SU-DHL-6 (cell line): ENCODE measurements at regions not wholly inside any gene's neighbourhood (a gene's known extent, or its start where the extent isn't known, plus 50 kb on each side); places are given as distances from the start of the nearest gene placed in this dataset.

ENCODE experiments used
- H2AFZ ChIP-seq: fragments of 200-600 bp; sonication (generic); 2 replicates; pipeline ENCODE4 v1.6.1; 2014; ENCODE audit warnings: low read depth, mild to moderate bottlenecking, moderate library complexity, mixed read lengths, antibody characterized with exemption, low read length; ENCODE audit not compliant: severe bottlenecking
- H3F3A ChIP-seq: fragments of 200-600 bp; shearing (Covaris generic); 2 replicates; pipeline ENCODE4 v1.6.0; 2016; ENCODE audit warnings: antibody characterized with exemption, mild to moderate bottlenecking; ENCODE audit not compliant: insufficient read depth
- H3K27ac ChIP-seq: fragments of 200-600 bp; sonication (generic); 2 replicates; pipeline ENCODE4 v1.5.1; 2016; ENCODE audit warnings: low read depth, mild to moderate bottlenecking, low read length, moderate library complexity, mixed read lengths
- H3K27me3 ChIP-seq: fragments of 200-600 bp; sonication (generic), shearing (Covaris generic); 2 replicates; pipeline ENCODE4 v1.6.0; 2014; ENCODE audit warnings: mild to moderate bottlenecking, low read length
- H3K36me3 ChIP-seq: fragments of 200-600 bp; sonication (generic); 2 replicates; pipeline ENCODE4 v1.6.1; 2014; ENCODE audit warnings: mild to moderate bottlenecking, low read length, mixed read lengths
- H3K4me2 ChIP-seq: fragments of 300-600, 200-600 bp; shearing (Covaris generic), sonication (generic); 2 replicates; pipeline ENCODE4 v1.6.0; 2014; ENCODE audit warnings: low read length, low read depth, mild to moderate bottlenecking; ENCODE audit not compliant: poor library complexity, severe bottlenecking
- H3K4me3 ChIP-seq: fragments of 200-600 bp; sonication (generic); 2 replicates; pipeline ENCODE4 v1.5.1; 2014; ENCODE audit warnings: antibody characterized with exemption, low read length, mild to moderate bottlenecking, mixed read lengths; ENCODE audit not compliant: insufficient read depth, poor library complexity, severe bottlenecking
- H3K79me2 ChIP-seq: fragments of 200-600 bp; sonication (generic); 2 replicates; pipeline ENCODE4 v1.6.1; 2014; ENCODE audit warnings: mild to moderate bottlenecking, low read length, moderate library complexity; ENCODE audit not compliant: insufficient read depth
- H3K9ac ChIP-seq: fragments of 200-600 bp; sonication (generic); 2 replicates; pipeline ENCODE4 v1.7.0; 2014; ENCODE audit warnings: mild to moderate bottlenecking, low read length
- H3K9me2 ChIP-seq: fragments of 200-600 bp; sonication (generic); replicated peaks from 2 replicates; pipeline ENCODE4 v1.6.1; 2014; ENCODE audit warnings: low read length; ENCODE audit not compliant: insufficient read depth
- H3K9me3 ChIP-seq: fragments of 200-600 bp; sonication (generic); 2 replicates; pipeline ENCODE4 v1.6.1; 2014; ENCODE audit warnings: low read length, mixed read lengths; ENCODE audit not compliant: insufficient read depth
- H4K20me1 ChIP-seq: fragments of 200-600 bp; sonication (generic); 2 replicates; pipeline ENCODE4 v1.6.1; 2014; ENCODE audit warnings: low read depth, mild to moderate bottlenecking, antibody characterized with exemption, low read length, moderate library complexity, mixed read lengths
- EZH2phosphoT487 ChIP-seq: fragments of 200-600 bp; sonication (generic), shearing (Covaris generic); conservative IDR thresholded peaks from 2 replicates; pipeline ENCODE4 v1.6.1; 2018; ENCODE audit warnings: mild to moderate bottlenecking, antibody characterized with exemption, low read length, moderate library complexity, mixed read lengths
- TF ChIP-seq, protein P1 (sequence below): fragments of 200-600 bp; sonication (generic); IDR thresholded peaks from one replicate; pipeline ENCODE4 v1.5.1; 2017; ENCODE audit warnings: antibody characterized with exemption, mild to moderate bottlenecking, low read length, moderate library complexity; ENCODE audit not compliant: insufficient read depth, poor library complexity, severe bottlenecking

DNA sequence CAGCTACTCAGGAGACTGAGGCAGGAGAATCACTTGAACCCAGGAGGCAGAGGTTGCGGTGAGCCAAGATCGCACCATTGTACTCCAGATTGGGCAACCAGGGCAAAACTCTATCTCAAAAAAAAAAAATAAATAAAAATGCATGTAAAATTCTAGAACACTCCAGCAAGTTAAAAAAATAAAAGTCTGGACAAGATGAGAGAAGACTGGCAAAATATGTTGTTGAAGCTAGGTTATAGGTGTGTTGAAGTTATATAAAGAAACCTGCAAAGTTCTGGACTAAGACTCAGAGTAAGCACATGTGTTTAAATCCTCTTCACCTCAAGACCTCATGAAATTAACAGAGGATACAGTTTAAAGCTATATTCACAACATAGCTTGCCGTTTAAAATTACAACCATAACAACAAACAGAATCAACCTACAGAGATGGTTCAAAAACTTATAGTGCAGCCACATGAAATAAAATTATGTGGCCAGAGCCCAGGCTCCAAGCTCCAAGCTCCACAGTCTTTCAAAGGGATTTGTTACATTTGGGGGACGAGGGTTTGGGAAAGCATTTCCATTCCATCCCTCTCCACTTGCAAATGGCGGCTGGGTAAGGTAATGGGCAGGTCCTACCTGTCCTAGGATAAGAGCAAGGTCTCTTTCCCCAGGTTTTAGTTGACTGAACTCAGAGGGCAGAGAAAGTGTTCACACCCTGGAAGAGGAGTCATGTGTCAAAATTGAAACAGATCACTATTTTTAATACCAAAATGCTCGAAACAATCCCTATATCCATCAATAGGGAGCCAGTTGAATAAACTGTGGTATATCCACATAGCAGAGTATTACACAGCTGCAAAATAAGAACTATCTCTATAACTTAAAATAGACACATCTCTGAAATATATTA is 59.9 kb upstream of the MYCN start:
- no peaks in the 10 kb centered on the region for H3K9me3 ChIP-seq
- no peaks in the 10 kb centered on the region for H3K36me3 ChIP-seq
- H3K27me3 ChIP-seq = no peaks in the 10 kb centered on the region
- H3K9me2 ChIP-seq = no peaks in the 10 kb centered on the region
- H3K9ac ChIP-seq = no peak overlapping the region
- H3K4me2 ChIP-seq = no peak overlapping the region
- no peak overlapping the region for H3K27ac ChIP-seq
- H3F3A ChIP-seq = no peaks in the 10 kb centered on the region
- H3K4me3 ChIP-seq = no peak overlapping the region
- no peak overlapping the region for H2AFZ ChIP-seq
- H4K20me1 ChIP-seq = no peaks in the 10 kb centered on the region
- H3K79me2 ChIP-seq = no peaks in the 10 kb centered on the region
- TF ChIP-seq EZH2phosphoT487 = no peak
- TF ChIP-seq, protein P1, sequence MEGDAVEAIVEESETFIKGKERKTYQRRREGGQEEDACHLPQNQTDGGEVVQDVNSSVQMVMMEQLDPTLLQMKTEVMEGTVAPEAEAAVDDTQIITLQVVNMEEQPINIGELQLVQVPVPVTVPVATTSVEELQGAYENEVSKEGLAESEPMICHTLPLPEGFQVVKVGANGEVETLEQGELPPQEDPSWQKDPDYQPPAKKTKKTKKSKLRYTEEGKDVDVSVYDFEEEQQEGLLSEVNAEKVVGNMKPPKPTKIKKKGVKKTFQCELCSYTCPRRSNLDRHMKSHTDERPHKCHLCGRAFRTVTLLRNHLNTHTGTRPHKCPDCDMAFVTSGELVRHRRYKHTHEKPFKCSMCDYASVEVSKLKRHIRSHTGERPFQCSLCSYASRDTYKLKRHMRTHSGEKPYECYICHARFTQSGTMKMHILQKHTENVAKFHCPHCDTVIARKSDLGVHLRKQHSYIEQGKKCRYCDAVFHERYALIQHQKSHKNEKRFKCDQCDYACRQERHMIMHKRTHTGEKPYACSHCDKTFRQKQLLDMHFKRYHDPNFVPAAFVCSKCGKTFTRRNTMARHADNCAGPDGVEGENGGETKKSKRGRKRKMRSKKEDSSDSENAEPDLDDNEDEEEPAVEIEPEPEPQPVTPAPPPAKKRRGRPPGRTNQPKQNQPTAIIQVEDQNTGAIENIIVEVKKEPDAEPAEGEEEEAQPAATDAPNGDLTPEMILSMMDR = no peak

DNA sequence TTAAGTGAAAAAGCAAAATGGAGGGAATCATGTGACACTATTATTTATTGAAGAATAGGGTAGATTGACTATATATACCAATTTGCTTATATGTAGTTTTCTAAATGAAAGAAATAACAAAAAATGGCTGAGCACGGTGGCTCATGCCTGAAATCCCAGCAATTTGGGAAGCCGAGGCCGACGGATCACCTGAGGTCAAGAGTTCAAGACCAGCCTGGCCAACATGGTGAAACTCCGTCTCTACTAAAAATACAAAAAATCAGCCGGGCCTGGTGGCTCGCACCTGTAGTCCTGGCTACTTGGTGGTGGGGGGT is 59.3 kb upstream of the MYCN start:
- H3K36me3 ChIP-seq = no peaks in the 10 kb centered on the region
- H3K27ac ChIP-seq = no peak overlapping the region
- no peak overlapping the region for H3K4me3 ChIP-seq
- no peak for TF ChIP-seq EZH2phosphoT487
- TF ChIP-seq, protein P1 = no peak
- H3K27me3 ChIP-seq = no peaks in the 10 kb centered on the region
- H3F3A ChIP-seq = no peaks in the 10 kb centered on the region
- no peak overlapping the region for H3K4me2 ChIP-seq
- no peak overlapping the region for H2AFZ ChIP-seq
- H3K9me3 ChIP-seq = no peaks in the 10 kb centered on the region
- no peaks in the 10 kb centered on the region for H4K20me1 ChIP-seq
- H3K9ac ChIP-seq = no peak overlapping the region
- H3K9me2 ChIP-seq = no peaks in the 10 kb centered on the region
- H3K79me2 ChIP-seq = no peaks in the 10 kb centered on the region

DNA sequence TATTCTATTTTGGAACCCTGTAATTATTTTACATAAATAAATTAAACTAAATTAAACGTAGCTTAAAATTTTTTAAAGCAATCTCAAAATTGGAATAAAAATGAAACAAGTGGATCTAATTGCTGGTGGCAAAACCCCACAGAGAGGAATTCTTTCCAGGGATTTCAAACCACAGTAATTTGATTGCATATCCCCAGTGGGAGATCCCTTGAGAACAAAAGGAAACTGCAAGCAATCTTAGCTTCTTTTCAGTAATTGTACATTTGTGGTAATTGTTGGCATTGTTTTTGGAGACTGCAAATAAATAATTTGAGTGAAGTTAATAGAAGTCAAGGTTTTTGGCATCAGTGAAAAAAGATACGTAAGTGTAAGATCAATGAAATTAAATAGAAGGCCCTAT is 58.7 kb upstream of the MYCN start:
- no peaks in the 10 kb centered on the region for H3K79me2 ChIP-seq
- H3F3A ChIP-seq = no peaks in the 10 kb centered on the region
- H3K27me3 ChIP-seq = no peaks in the 10 kb centered on the region
- no peak overlapping the region for H3K27ac ChIP-seq
- no peak overlapping the region for H3K9ac ChIP-seq
- H3K4me2 ChIP-seq = no peak overlapping the region
- no peaks in the 10 kb centered on the region for H3K9me2 ChIP-seq
- no peaks in the 10 kb centered on the region for H4K20me1 ChIP-seq
- H3K4me3 ChIP-seq = no peak overlapping the region
- no peaks in the 10 kb centered on the region for H3K9me3 ChIP-seq
- H2AFZ ChIP-seq = no peak overlapping the region
- TF ChIP-seq, protein P1 = no peak
- no peak for TF ChIP-seq EZH2phosphoT487
- no peaks in the 10 kb centered on the region for H3K36me3 ChIP-seq
